ENCODE measurements at regions not wholly inside any gene's neighbourhood (a gene's known extent, or its start where the extent isn't known, plus 50 kb on each side); places are given as distances from the start of the nearest gene placed in this dataset.

- TF ChIP-seq REST (IDR thresholded peaks at IDR 0.05; ENCODE audit: unreplicated experiment): no peak
- no peak for TF ChIP-seq JUNB (IDR thresholded peaks at IDR 0.05; ENCODE audit: unreplicated experiment)
- TF ChIP-seq ZNF114 (CRISPR knock-in tag; IDR thresholded peaks at IDR 0.05): no peak
Observed at GRCh38 chrX:79281775-79282174, 85.4 kb downstream of the ITM2A start (continued).

- H3K4me3 ChIP-seq: no peak overlapping the region
- no peak overlapping the region for H3K27ac ChIP-seq (ENCODE audit: low read depth)
- no peaks in the 10 kb centered on the region for H3K36me3 ChIP-seq (ENCODE audit: insufficient read depth)
- H3F3A ChIP-seq (replicated peaks; ENCODE audit: low read depth): no peaks in the 10 kb centered on the region
- H3K36me3 Mint-ChIP-seq (ENCODE audit: low read depth): no peaks in the 10 kb centered on the region
- H3K4me2 ChIP-seq: no peak overlapping the region
- H3K9me2 ChIP-seq (ENCODE audit: insufficient read depth): no peaks in the 10 kb centered on the region
- no peak overlapping the region for H2AFZ ChIP-seq
- H3K9me3 Mint-ChIP-seq: no peaks in the 10 kb centered on the region
- H4K20me1 ChIP-seq (replicated peaks; ENCODE audit: insufficient read depth): no peaks in the 10 kb centered on the region
- H3K27ac Mint-ChIP-seq: no peak overlapping the region
- no peaks in the 10 kb centered on the region for H3K27me3 Mint-ChIP-seq (ENCODE audit: insufficient read depth, low read depth, poor library complexity)
- H3K4me3 Mint-ChIP-seq: no peak overlapping the region
- no peaks in the 10 kb centered on the region; the same call in 2 of the 3 replicates for H3K4me1 Mint-ChIP-seq
- TF ChIP-seq CTCF (conservative IDR thresholded peaks at IDR 0.05; ENCODE audit: low read depth in 2 of 2): peak; percentile 66 to 72
- no peak for TF ChIP-seq CREB1 (CRISPR knock-in tag; IDR thresholded peaks at IDR 0.05; ENCODE audit: low read depth)
- no peak for TF ChIP-seq ZNF114 (CRISPR knock-in tag; IDR thresholded peaks at IDR 0.05)
- H3K4me1 ChIP-seq (ENCODE audit: insufficient read depth): no peaks in the 10 kb centered on the region
- DNase-seq (ENCODE audit: low spot score): peak; percentile 46
- H3K27me3 ChIP-seq (ENCODE audit: insufficient read depth): no peaks in the 10 kb centered on the region
- no peaks in the 10 kb centered on the region for H3K79me2 ChIP-seq (replicated peaks; ENCODE audit: insufficient read depth)
- ATAC-seq: peak; percentile 74
Observed at GRCh38 chrX:79270401-79270800, 96.7 kb downstream of the ITM2A start.

- Mint-ChIP-seq H3K36me3 (ENCODE audit: low read depth) (no peaks in the 10 kb centered on the region), H3K9me3 (no peaks in the 10 kb centered on the region), H3K4me3 (no peak overlapping the region), H3K27me3 (ENCODE audit: insufficient read depth, low read depth, poor library complexity) (no peaks in the 10 kb centered on the region), H3K27ac (no peak overlapping the region), H3K4me1 (no peaks in the 10 kb centered on the region; the same call in 2 of the 3 replicates)
- H3K79me2 ChIP-seq (replicated peaks; ENCODE audit: insufficient read depth): no peaks in the 10 kb centered on the region
- no peaks in the 10 kb centered on the region for H3F3A ChIP-seq (replicated peaks; ENCODE audit: low read depth)
- no peak overlapping the region for H3K27ac ChIP-seq (ENCODE audit: low read depth)
- no peak for ATAC-seq
- no peak for DNase-seq (ENCODE audit: low spot score)
- no peaks in the 10 kb centered on the region for H3K4me1 ChIP-seq (ENCODE audit: insufficient read depth)
- H3K4me3 ChIP-seq: no peak overlapping the region
- no peaks in the 10 kb centered on the region for H3K27me3 ChIP-seq (ENCODE audit: insufficient read depth)
- no peaks in the 10 kb centered on the region for H4K20me1 ChIP-seq (replicated peaks; ENCODE audit: insufficient read depth)
- no peak overlapping the region for H3K4me2 ChIP-seq
- H2AFZ ChIP-seq: no peak overlapping the region
- H3K9me2 ChIP-seq (ENCODE audit: insufficient read depth): no peaks in the 10 kb centered on the region
- H3K36me3 ChIP-seq (ENCODE audit: insufficient read depth): no peaks in the 10 kb centered on the region
- TF ChIP-seq ZNF331 (CRISPR knock-in tag; IDR thresholded peaks at IDR 0.05; ENCODE audit: low read depth): no peak
- TF ChIP-seq CTCF (conservative IDR thresholded peaks at IDR 0.05; ENCODE audit: low read depth in 2 of 2): no peak
Observed at GRCh38 chrX:79268788-79269187, 98.3 kb downstream of the ITM2A start.
